Liver (tissue), 8 donors: ENCODE measurements at regions not wholly inside any gene's neighbourhood (a gene's known extent, or its start where the extent isn't known, plus 50 kb on each side); places are given as distances from the start of the nearest gene placed in this dataset.

ENCODE experiments used
- DNase-seq: peaks from one replicate; pipeline ENCODE4 v3.0.0-alpha.2; 2017; ENCODE audit warnings: low spot score
- H3K27ac ChIP-seq, 2 donors: one replicate each; pipeline ENCODE4 v1.7.0; 2013; ENCODE audit warnings: inconsistent platforms in 2 of 2, low read length in 2 of 2, control low read depth in 1 of 2, low read depth in 1 of 2, mild to moderate bottlenecking in 1 of 2
- H3K27me3 ChIP-seq, 4 donors: one replicate each; pipeline versions ENCODE4 v1.6.1 to v1.7.0; 2013; ENCODE audit warnings: low read length in 3 of 4, inconsistent platforms in 1 of 4, mild to moderate bottlenecking in 1 of 4, moderate library complexity in 1 of 4; ENCODE audit not compliant: control insufficient read depth in 4 of 4, insufficient read depth in 4 of 4
- H3K36me3 ChIP-seq, 4 donors: one replicate each; pipeline versions ENCODE4 v1.6.1 to v1.7.0; 2013; ENCODE audit warnings: low read length in 3 of 4, mild to moderate bottlenecking in 3 of 4, low read depth in 1 of 4, moderate library complexity in 1 of 4; ENCODE audit not compliant: control insufficient read depth in 4 of 4, insufficient read depth in 3 of 4
- H3K4me1 ChIP-seq, 4 donors: one replicate each; pipeline versions ENCODE4 v1.6.1 to v1.7.0; 2013; ENCODE audit warnings: low read length in 3 of 4, mild to moderate bottlenecking in 3 of 4, moderate library complexity in 1 of 4; ENCODE audit not compliant: control insufficient read depth in 4 of 4, insufficient read depth in 4 of 4
- H3K4me3 ChIP-seq, 3 donors: one replicate each; pipeline versions ENCODE4 v1.6.1 to v1.7.0; 2013; ENCODE audit warnings: low read length in 3 of 3, control low read depth in 1 of 3, low read depth in 1 of 3, mild to moderate bottlenecking in 1 of 3
- H3K9ac ChIP-seq, 2 donors: one replicate each; pipeline ENCODE4 v1.7.0; 2013; ENCODE audit warnings: low read length in 2 of 2, mild to moderate bottlenecking in 2 of 2, moderate library complexity in 2 of 2, control low read depth in 1 of 2, low read depth in 1 of 2
- H3K9me3 ChIP-seq, 4 donors: one replicate each; pipeline versions ENCODE4 v1.6.1 to v1.7.0; 2013; ENCODE audit warnings: low read length in 3 of 4; ENCODE audit not compliant: control insufficient read depth in 4 of 4
- FOXA1 ChIP-seq: IDR thresholded peaks from 2 replicates; pipeline ENCODE4 v1.6.1; 2016; ENCODE audit warnings: antibody characterized with exemption
- HNF4A ChIP-seq, 2 donors: conservative IDR thresholded peaks; 2 replicates each; pipeline ENCODE4 v1.6.1; 2016; ENCODE audit warnings: antibody characterized with exemption in 2 of 2, mild to moderate bottlenecking in 2 of 2
- HNF4G ChIP-seq: IDR thresholded peaks from 2 replicates; pipeline ENCODE4 v1.6.1; 2016; ENCODE audit warnings: antibody characterized with exemption
- NR2F2 ChIP-seq: IDR thresholded peaks from 2 replicates; pipeline ENCODE4 v1.6.1; 2016; ENCODE audit warnings: antibody characterized with exemption
- RAD21 ChIP-seq, 2 donors: IDR thresholded peaks; 2 replicates each; pipeline ENCODE4 v1.6.1; 2016; ENCODE audit warnings: antibody characterized with exemption in 2 of 2, mild to moderate bottlenecking in 2 of 2
- RXRA ChIP-seq, 2 donors: IDR thresholded peaks; 2 replicates each; pipeline ENCODE4 v1.6.1; 2017 to 2018; ENCODE audit warnings: antibody characterized with exemption in 2 of 2, mild to moderate bottlenecking in 1 of 2
- YY1 ChIP-seq: IDR thresholded peaks from 2 replicates; pipeline ENCODE4 v1.6.1; 2016; ENCODE audit warnings: antibody characterized with exemption, mild to moderate bottlenecking
- WGBS: extraction: QIAGEN DNeasy Blood & Tissue Kit; methylation state at CpG from one replicate; pipeline ENCODE4 v1.1.7; 2013; 5-methylcytosine and 5-hydroxymethylcytosine counted together
- TF ChIP-seq, protein P1 (sequence below): IDR thresholded peaks from 2 replicates; pipeline ENCODE4 v1.6.1; 2016; ENCODE audit warnings: antibody characterized with exemption
- TF ChIP-seq, protein P2 (sequence below): fragments of 150-350 bp; IDR thresholded peaks from 2 replicates; pipeline ENCODE4 v1.5.1; 2017; ENCODE audit warnings: improper control_type of control experiment, low read depth, low read length; ENCODE audit not compliant: missing input control
- TF ChIP-seq, protein P3 (sequence below): IDR thresholded peaks from 2 replicates; pipeline ENCODE4 v1.6.1; 2016; ENCODE audit warnings: antibody characterized with exemption
- TF ChIP-seq, protein P4 (sequence below): IDR thresholded peaks from 2 replicates; pipeline ENCODE4 v1.6.1; 2016; ENCODE audit warnings: antibody characterized with exemption, mild to moderate bottlenecking
- donor health status: healthy.
- donor health status: healthy.
- donor health status: healthy.
- donor health status: healthy.
- donor health status: healthy.

DNA sequence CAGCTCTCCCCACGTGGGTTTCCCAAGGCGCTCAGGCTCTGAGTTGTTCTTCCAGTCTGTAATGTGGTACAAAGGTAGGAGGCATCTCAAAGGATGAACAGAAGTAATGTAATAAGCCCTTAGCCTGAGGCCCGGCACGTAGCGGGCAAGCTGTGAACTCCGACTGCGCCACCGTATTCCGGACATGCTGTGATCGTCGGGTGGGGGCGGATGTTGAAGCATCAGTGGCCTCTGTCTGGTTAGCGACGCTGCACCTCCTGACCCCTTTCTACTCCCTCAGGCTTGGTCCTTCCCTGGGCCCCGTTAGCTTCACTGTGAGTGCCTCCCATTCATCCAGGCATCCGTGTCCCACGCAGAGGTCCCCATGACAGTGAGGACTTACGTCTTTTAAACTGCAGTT, 151.7 kb downstream of the ERMARD start:
- no peak for DNase-seq
- no peaks in the 10 kb centered on the region for H3K36me3 ChIP-seq
- H3K9ac ChIP-seq = no peak overlapping the region
- H3K27ac ChIP-seq = no peak overlapping the region
- no peaks in the 10 kb centered on the region for H3K9me3 ChIP-seq
- peaks cover 15 to 37% (median 25%) of the 10 kb centered on the region in 4 donors for H3K4me1 ChIP-seq
- TF ChIP-seq, protein P1, sequence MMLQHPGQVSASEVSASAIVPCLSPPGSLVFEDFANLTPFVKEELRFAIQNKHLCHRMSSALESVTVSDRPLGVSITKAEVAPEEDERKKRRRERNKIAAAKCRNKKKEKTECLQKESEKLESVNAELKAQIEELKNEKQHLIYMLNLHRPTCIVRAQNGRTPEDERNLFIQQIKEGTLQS = no peak
- TF ChIP-seq RAD21 (IDR thresholded peaks at IDR 0.05) (no peak), NR2F2 (no peak), FOXA1 (no peak), HNF4A (conservative IDR thresholded peaks at IDR 0.05) (no peak), YY1 (no peak)
- TF ChIP-seq, protein P2, sequence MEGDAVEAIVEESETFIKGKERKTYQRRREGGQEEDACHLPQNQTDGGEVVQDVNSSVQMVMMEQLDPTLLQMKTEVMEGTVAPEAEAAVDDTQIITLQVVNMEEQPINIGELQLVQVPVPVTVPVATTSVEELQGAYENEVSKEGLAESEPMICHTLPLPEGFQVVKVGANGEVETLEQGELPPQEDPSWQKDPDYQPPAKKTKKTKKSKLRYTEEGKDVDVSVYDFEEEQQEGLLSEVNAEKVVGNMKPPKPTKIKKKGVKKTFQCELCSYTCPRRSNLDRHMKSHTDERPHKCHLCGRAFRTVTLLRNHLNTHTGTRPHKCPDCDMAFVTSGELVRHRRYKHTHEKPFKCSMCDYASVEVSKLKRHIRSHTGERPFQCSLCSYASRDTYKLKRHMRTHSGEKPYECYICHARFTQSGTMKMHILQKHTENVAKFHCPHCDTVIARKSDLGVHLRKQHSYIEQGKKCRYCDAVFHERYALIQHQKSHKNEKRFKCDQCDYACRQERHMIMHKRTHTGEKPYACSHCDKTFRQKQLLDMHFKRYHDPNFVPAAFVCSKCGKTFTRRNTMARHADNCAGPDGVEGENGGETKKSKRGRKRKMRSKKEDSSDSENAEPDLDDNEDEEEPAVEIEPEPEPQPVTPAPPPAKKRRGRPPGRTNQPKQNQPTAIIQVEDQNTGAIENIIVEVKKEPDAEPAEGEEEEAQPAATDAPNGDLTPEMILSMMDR = no peak
- TF ChIP-seq, protein P3, sequence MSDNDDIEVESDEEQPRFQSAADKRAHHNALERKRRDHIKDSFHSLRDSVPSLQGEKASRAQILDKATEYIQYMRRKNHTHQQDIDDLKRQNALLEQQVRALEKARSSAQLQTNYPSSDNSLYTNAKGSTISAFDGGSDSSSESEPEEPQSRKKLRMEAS = no peak
- TF ChIP-seq, protein P4, sequence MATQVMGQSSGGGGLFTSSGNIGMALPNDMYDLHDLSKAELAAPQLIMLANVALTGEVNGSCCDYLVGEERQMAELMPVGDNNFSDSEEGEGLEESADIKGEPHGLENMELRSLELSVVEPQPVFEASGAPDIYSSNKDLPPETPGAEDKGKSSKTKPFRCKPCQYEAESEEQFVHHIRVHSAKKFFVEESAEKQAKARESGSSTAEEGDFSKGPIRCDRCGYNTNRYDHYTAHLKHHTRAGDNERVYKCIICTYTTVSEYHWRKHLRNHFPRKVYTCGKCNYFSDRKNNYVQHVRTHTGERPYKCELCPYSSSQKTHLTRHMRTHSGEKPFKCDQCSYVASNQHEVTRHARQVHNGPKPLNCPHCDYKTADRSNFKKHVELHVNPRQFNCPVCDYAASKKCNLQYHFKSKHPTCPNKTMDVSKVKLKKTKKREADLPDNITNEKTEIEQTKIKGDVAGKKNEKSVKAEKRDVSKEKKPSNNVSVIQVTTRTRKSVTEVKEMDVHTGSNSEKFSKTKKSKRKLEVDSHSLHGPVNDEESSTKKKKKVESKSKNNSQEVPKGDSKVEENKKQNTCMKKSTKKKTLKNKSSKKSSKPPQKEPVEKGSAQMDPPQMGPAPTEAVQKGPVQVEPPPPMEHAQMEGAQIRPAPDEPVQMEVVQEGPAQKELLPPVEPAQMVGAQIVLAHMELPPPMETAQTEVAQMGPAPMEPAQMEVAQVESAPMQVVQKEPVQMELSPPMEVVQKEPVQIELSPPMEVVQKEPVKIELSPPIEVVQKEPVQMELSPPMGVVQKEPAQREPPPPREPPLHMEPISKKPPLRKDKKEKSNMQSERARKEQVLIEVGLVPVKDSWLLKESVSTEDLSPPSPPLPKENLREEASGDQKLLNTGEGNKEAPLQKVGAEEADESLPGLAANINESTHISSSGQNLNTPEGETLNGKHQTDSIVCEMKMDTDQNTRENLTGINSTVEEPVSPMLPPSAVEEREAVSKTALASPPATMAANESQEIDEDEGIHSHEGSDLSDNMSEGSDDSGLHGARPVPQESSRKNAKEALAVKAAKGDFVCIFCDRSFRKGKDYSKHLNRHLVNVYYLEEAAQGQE = no peak
- no peak overlapping the region for H3K4me3 ChIP-seq
- no peaks in the 10 kb centered on the region for H3K27me3 ChIP-seq
- 96% methylated on average over 18 of the region's 18 CpGs for WGBS

DNA sequence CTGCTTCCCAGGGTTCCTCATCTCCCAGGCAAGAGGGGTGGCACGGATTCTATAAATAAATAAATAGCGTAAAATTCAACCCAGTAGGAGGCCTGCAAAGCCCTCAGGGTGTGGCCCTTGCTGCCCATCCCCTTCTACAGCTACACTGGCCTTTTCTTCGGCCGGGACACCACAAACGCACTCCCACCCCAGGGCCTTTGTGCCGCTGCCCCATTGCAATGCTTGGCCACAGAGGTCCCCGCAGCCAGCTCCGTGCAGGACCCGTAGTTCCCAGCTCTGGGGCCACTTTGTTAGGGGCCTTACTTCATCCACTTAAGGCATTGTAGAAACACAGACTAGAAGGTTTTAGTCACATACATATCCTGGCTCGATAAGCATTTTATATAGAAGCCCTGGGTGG, 151.2 kb downstream of the ERMARD start:
- no peaks in the 10 kb centered on the region for H3K36me3 ChIP-seq
- H3K4me1 ChIP-seq = peaks cover 15 to 37% (median 25%) of the 10 kb centered on the region in 4 donors
- H3K27ac ChIP-seq = no peak overlapping the region
- no peak overlapping the region for H3K4me3 ChIP-seq
- H3K27me3 ChIP-seq = no peaks in the 10 kb centered on the region
- TF ChIP-seq RXRA (IDR thresholded peaks at IDR 0.05) = no peak
- TF ChIP-seq HNF4G = no peak
- TF ChIP-seq, protein P2 = no peak
- no peak for DNase-seq
- 98% methylated on average over 10 of the region's 10 CpGs for WGBS
- no peaks in the 10 kb centered on the region for H3K9me3 ChIP-seq
- no peak overlapping the region for H3K9ac ChIP-seq
